IMR-90 (cell line): ENCODE measurements at regions not wholly inside any gene's neighbourhood (a gene's known extent, or its start where the extent isn't known, plus 50 kb on each side); places are given as distances from the start of the nearest gene placed in this dataset.

Source experiments
- ATAC-seq: fragments of 200-7000 bp; cut with Tn5 transposase; 2 replicates; pipeline ENCODE4 v1.9.1; 2020; ENCODE audit warnings: low read depth, mild to moderate bottlenecking, moderate library complexity
- BruUV-seq: library from RNA; stranded (reverse); fragments of 400-500 nt; replicated peaks from 2 replicates; lab custom pipeline; 2021; lab: Mats Ljungman, UMichigan
- CTCF ChIA-PET: fragments of 300-600 bp; formaldehyde crosslinking; extraction: SDS; loops from one replicate; lab custom pipeline; 2021; ENCODE audit warnings: antibody characterized with exemption; lab: Yijun Ruan, JAX
- POLR2A ChIA-PET: fragments of 300-600 bp; sonication (Branson Sonifier 250); formaldehyde crosslinking; loops from one replicate; lab custom pipeline; 2022; ENCODE audit warnings: antibody characterized with exemption; ENCODE audit not compliant: unreplicated experiment; lab: Charles Lee
- DNase-seq: peaks from one replicate; pipeline ENCODE4 v3.0.0; 2013
- H2AFZ ChIP-seq: replicated peaks from 2 replicates; pipeline ENCODE3; 2013; ENCODE audit warnings: low read length, mild to moderate bottlenecking; ENCODE audit not compliant: poor library complexity
- H2AK5ac ChIP-seq: 2 replicates; pipeline ENCODE4 v1.6.1; 2013; ENCODE audit warnings: low read depth, low read length, inconsistent platforms
- H2AK9ac ChIP-seq: replicated peaks from 2 replicates; pipeline ENCODE3; 2013; ENCODE audit warnings: mild to moderate bottlenecking, low read depth, low read length, moderate library complexity; ENCODE audit not compliant: poor library complexity
- H2BK120ac ChIP-seq: 2 replicates; pipeline ENCODE4 v1.6.1; 2013; ENCODE audit warnings: low read depth, low read length, inconsistent platforms
- H2BK15ac ChIP-seq: 3 replicates; pipeline ENCODE4 v1.6.1; 2013; ENCODE audit warnings: low read depth, low read length, inconsistent platforms
- H2BK20ac ChIP-seq: 2 replicates; pipeline ENCODE4 v1.6.1; 2013; ENCODE audit warnings: low read depth, mild to moderate bottlenecking, inconsistent platforms, low read length, moderate library complexity
- H2BK5ac ChIP-seq: 2 replicates; pipeline ENCODE4 v1.6.1; 2013; ENCODE audit warnings: mild to moderate bottlenecking, low read depth, low read length, inconsistent platforms; ENCODE audit not compliant: poor library complexity, severe bottlenecking
- H3K14ac ChIP-seq: replicated peaks from 2 replicates; pipeline ENCODE4 v1.6.1; 2013; ENCODE audit warnings: low read depth, low read length, inconsistent platforms
- H3K18ac ChIP-seq: 2 replicates; pipeline ENCODE4 v1.6.1; 2013; ENCODE audit warnings: low read depth, low read length, control low read depth
- H3K23ac ChIP-seq: 2 replicates; pipeline ENCODE4 v1.6.1; 2013; ENCODE audit warnings: low read depth, low read length, inconsistent platforms
- H3K27ac ChIP-seq: 2 replicates; pipeline ENCODE4 v1.5.1; 2013; ENCODE audit warnings: mild to moderate bottlenecking, control low read depth, low read length; ENCODE audit not compliant: insufficient read depth
- H3K27me3 ChIP-seq: 2 replicates; pipeline ENCODE4 v1.6.1; 2013; ENCODE audit warnings: low read length; ENCODE audit not compliant: control insufficient read depth, insufficient read depth
- H3K36me3 ChIP-seq: 2 replicates; pipeline ENCODE4 v1.6.1; 2013; ENCODE audit warnings: low read length, mixed read lengths; ENCODE audit not compliant: control insufficient read depth, insufficient read depth
- H3K4ac ChIP-seq: 2 replicates; pipeline ENCODE4 v1.6.1; 2013; ENCODE audit warnings: low read depth, low read length, inconsistent platforms
- H3K4me1 ChIP-seq: 2 replicates; pipeline ENCODE4 v1.6.1; 2013; ENCODE audit warnings: low read length, mixed read lengths; ENCODE audit not compliant: control insufficient read depth, insufficient read depth
- H3K4me2 ChIP-seq: 2 replicates; pipeline ENCODE4 v1.6.1; 2013; ENCODE audit warnings: low read depth, mild to moderate bottlenecking, control low read depth, low read length, moderate library complexity
- H3K4me3 ChIP-seq: 2 replicates; pipeline ENCODE4 v1.5.1; 2013; ENCODE audit warnings: low read depth, mild to moderate bottlenecking, control low read depth, low read length, moderate library complexity; ENCODE audit not compliant: insufficient read depth
- H3K56ac ChIP-seq: 2 replicates; pipeline ENCODE4 v1.6.1; 2013; ENCODE audit warnings: low read length, inconsistent platforms; ENCODE audit not compliant: insufficient read depth; ENCODE audit errors: extremely low read depth
- H3K79me1 ChIP-seq, 2 experiments: 2 replicates each; pipeline ENCODE4 v1.6.1; 2013; ENCODE audit warnings: low read length in 2 of 2, inconsistent platforms in 1 of 2, low read depth in 1 of 2
- H3K9ac ChIP-seq: 2 replicates; pipeline ENCODE4 v1.6.1; 2013; ENCODE audit warnings: low read depth, low read length, control low read depth
- H3K9me1 ChIP-seq: 2 replicates; pipeline ENCODE4 v1.6.1; 2013; ENCODE audit warnings: low read length, inconsistent platforms; ENCODE audit not compliant: insufficient read depth
- H3K9me3 ChIP-seq: 2 replicates; pipeline ENCODE4 v1.6.1; 2013; ENCODE audit warnings: low read length; ENCODE audit not compliant: control insufficient read depth, insufficient read depth
- H4K20me1 ChIP-seq: 2 replicates; pipeline ENCODE4 v1.6.1; 2013; ENCODE audit warnings: low read length, inconsistent platforms; ENCODE audit not compliant: insufficient read depth
- H4K5ac ChIP-seq: 2 replicates; pipeline ENCODE4 v1.6.1; 2013; ENCODE audit warnings: mild to moderate bottlenecking, low read depth, low read length, control low read depth
- H4K8ac ChIP-seq, 2 experiments: 2 replicates each; pipeline ENCODE4 v1.6.1; 2013; ENCODE audit warnings: low read depth in 2 of 2, low read length in 2 of 2, control low read depth in 1 of 2, inconsistent platforms in 1 of 2
- H4K91ac ChIP-seq: 2 replicates; pipeline ENCODE4 v1.6.1; 2013; ENCODE audit warnings: low read depth, low read length, inconsistent platforms; ENCODE audit not compliant: insufficient read depth
- BHLHE40 ChIP-seq: fragments of 150-350 bp; IDR thresholded peaks from 2 replicates; pipeline ENCODE4 v1.6.1; 2016; ENCODE audit warnings: mild to moderate bottlenecking, low read depth, low read length
- CEBPB ChIP-seq: IDR thresholded peaks from 2 replicates; pipeline ENCODE4 v1.6.1; 2012; ENCODE audit warnings: low read depth, low read length, improper control_type of control experiment
- ELK1 ChIP-seq: fragments of 150-350 bp; IDR thresholded peaks from 2 replicates; pipeline ENCODE4 v1.6.1; 2016; ENCODE audit warnings: low read depth, mild to moderate bottlenecking, low read length, moderate library complexity, borderline replicate concordance
- MAFK ChIP-seq: IDR thresholded peaks from 2 replicates; pipeline ENCODE4 v1.6.1; 2012; ENCODE audit warnings: low read depth, low read length, improper control_type of control experiment
- RCOR1 ChIP-seq: IDR thresholded peaks from 2 replicates; pipeline ENCODE4 v1.6.1; 2012; ENCODE audit warnings: mild to moderate bottlenecking, low read length, improper control_type of control experiment; ENCODE audit not compliant: insufficient replicate concordance
- RFX5 ChIP-seq: IDR thresholded peaks from 2 replicates; pipeline ENCODE4 v1.8.0; 2012; ENCODE audit warnings: low read depth, mild to moderate bottlenecking, low read length, moderate library complexity
- SMC3 ChIP-seq: fragments of 150-350 bp; IDR thresholded peaks from 2 replicates; pipeline ENCODE4 v1.6.1; 2016; ENCODE audit warnings: low read depth, mild to moderate bottlenecking, antibody characterized with exemption, low read length, moderate library complexity
- WGBS, 2 experiments: methylation state at CpG; one replicate each; pipeline versions ENCODE4 v1.1.5 to v1.1.7; 2013; ENCODE audit warnings: missing lambda C conversion rate in 2 of 2; ENCODE audit not compliant: insufficient read length in 1 of 2; ENCODE audit errors: extremely low coverage in 2 of 2; 5-methylcytosine and 5-hydroxymethylcytosine counted together
- dilution Hi-C: fragments of 300-500 bp; cut with HindIII; formaldehyde crosslinking; loops from one replicate; pipeline ENCODE4 v1.14.3; 2018; ENCODE audit warnings: low sequenced_read_pairs; ENCODE audit not compliant: unreplicated experiment
- in situ Hi-C: fragments of 300-500 bp; cut with MboI; formaldehyde crosslinking; loops from 3 replicates; pipeline ENCODE4 v1.14.3; 2019; ENCODE audit warnings: low sequenced_read_pairs, inconsistent platforms, mixed read lengths
- intact Hi-C: fragments of 100-400 bp; cut with micrococcal nuclease; formaldehyde crosslinking; loops from 2 replicates; pipeline ENCODE4 v1.10.0; 2022

- no peak overlapping the region for H2AFZ ChIP-seq
- no peak overlapping the region for H4K91ac ChIP-seq
- no peaks in the 10 kb centered on the region for H3K36me3 ChIP-seq
- no peak overlapping the region for H2BK5ac ChIP-seq
- dilution Hi-C loops, result no loop called here
- no peak overlapping the region for H2AK9ac ChIP-seq
- POLR2A ChIA-PET, result no interaction called here
- H4K5ac ChIP-seq, result no peak overlapping the region
- H3K4ac ChIP-seq, result no peak overlapping the region
- no CpG with 5 or more reads among the region's 1 CpG for WGBS, 2 experiments
- no peaks in the 10 kb centered on the region for H3K27me3 ChIP-seq
- no peak overlapping the region for H3K4me2 ChIP-seq
- no peak overlapping the region for H3K9ac ChIP-seq
- in situ Hi-C loops, result no loop called here
- ATAC-seq (no peak), DNase-seq (no peak)
- no peak overlapping the region for H3K4me3 ChIP-seq
- H4K8ac ChIP-seq, result no peak overlapping the region
- H3K56ac ChIP-seq, result no peak overlapping the region
- no peak for TF ChIP-seq SMC3
- no peak for TF ChIP-seq ELK1
- no peak for TF ChIP-seq CEBPB
- TF ChIP-seq RFX5, result no peak
- TF ChIP-seq BHLHE40, result no peak
- TF ChIP-seq RCOR1, result no peak
- no peak for TF ChIP-seq MAFK
- intact Hi-C loops, result no loop called here
- no peak overlapping the region for H2BK120ac ChIP-seq
- H3K23ac ChIP-seq, result no peak overlapping the region
- CTCF ChIA-PET, result no interaction called here
- no peaks in the 10 kb centered on the region for H4K20me1 ChIP-seq
- H3K79me1 ChIP-seq, result no peaks in the 10 kb centered on the region
- H2AK5ac ChIP-seq, result no peak overlapping the region
- H3K18ac ChIP-seq, result no peak overlapping the region
- no peak overlapping the region for H3K14ac ChIP-seq
- no peak overlapping the region for H2BK20ac ChIP-seq
- no peaks in the 10 kb centered on the region for H3K4me1 ChIP-seq
- H3K9me3 ChIP-seq, result no peaks in the 10 kb centered on the region; the same call in 1 of the 2 replicates
- BruUV-seq, result no TSS peak
- no peaks in the 10 kb centered on the region for H3K9me1 ChIP-seq
- no peak overlapping the region for H3K27ac ChIP-seq
- no peak overlapping the region for H2BK15ac ChIP-seq
Observed at GRCh38 chr1:70910013-70910412, 137.6 kb downstream of the PTGER3 start.
